GM23338 (cell line): ENCODE measurements at regions not wholly inside any gene's neighbourhood (a gene's known extent, or its start where the extent isn't known, plus 50 kb on each side); places are given as distances from the start of the nearest gene placed in this dataset.

Source experiments
- ATAC-seq: fragments of 200-7000 bp; cut with Tn5 transposase; 3 replicates; pipeline ENCODE4 v1.9.1; 2020
- DNase-seq: peaks from one replicate; pipeline ENCODE4 v3.0.0-alpha.2; 2015; ENCODE audit warnings: low spot score
- H2AFZ ChIP-seq: fragments of 200-600 bp; sonication (generic); 2 replicates; pipeline ENCODE4 v1.8.0; 2016; ENCODE audit warnings: antibody characterized with exemption, mild to moderate bottlenecking, moderate library complexity
- H3F3A ChIP-seq: fragments of 200-600 bp; sonication (generic); replicated peaks from 2 replicates; pipeline ENCODE4 v1.8.0; 2017; ENCODE audit warnings: antibody characterized with exemption, mixed run types, low read depth
- H3K27ac ChIP-seq: fragments of 200-600 bp; sonication (generic); 2 replicates; pipeline ENCODE4 v1.6.1; 2016; ENCODE audit warnings: low read depth
- H3K27me3 ChIP-seq: fragments of 200-600 bp; sonication (generic); 2 replicates; pipeline ENCODE4 v1.8.0; 2016; ENCODE audit warnings: mild to moderate bottlenecking, mixed run types, moderate library complexity; ENCODE audit not compliant: insufficient read depth
- H3K36me3 ChIP-seq: fragments of 200-600 bp; sonication (generic); 2 replicates; pipeline ENCODE4 v1.8.0; 2016; ENCODE audit warnings: mild to moderate bottlenecking; ENCODE audit not compliant: insufficient read depth
- H3K4me1 ChIP-seq: fragments of 200-600 bp; sonication (generic); 2 replicates; pipeline ENCODE4 v1.8.0; 2016; ENCODE audit warnings: mild to moderate bottlenecking, moderate library complexity; ENCODE audit not compliant: insufficient read depth
- H3K4me2 ChIP-seq: fragments of 200-600 bp; sonication (generic); 2 replicates; pipeline ENCODE4 v1.7.1; 2017; ENCODE audit warnings: mixed run types
- H3K4me3 ChIP-seq: fragments of 200-600 bp; sonication (generic); 2 replicates; pipeline ENCODE4 v1.6.1; 2016; ENCODE audit warnings: mixed run types
- H3K79me2 ChIP-seq: fragments of 200-600 bp; sonication (generic); replicated peaks from 2 replicates; pipeline ENCODE4 v1.8.0; 2017; ENCODE audit warnings: mild to moderate bottlenecking; ENCODE audit not compliant: insufficient read depth
- H3K9me2 ChIP-seq: fragments of 200-600 bp; sonication (generic); 2 replicates; pipeline ENCODE4 v1.8.0; 2017; ENCODE audit not compliant: insufficient read depth
- H4K20me1 ChIP-seq: fragments of 200-600 bp; sonication (generic); replicated peaks from 2 replicates; pipeline ENCODE4 v1.8.0; 2017; ENCODE audit warnings: mild to moderate bottlenecking; ENCODE audit not compliant: insufficient read depth
- H3K27ac Mint-ChIP-seq: 2 replicates; pipeline ENCODE4 v1.8.0; 2020; ENCODE audit warnings: inconsistent platforms, mild to moderate bottlenecking, moderate library complexity, mixed read lengths
- H3K27me3 Mint-ChIP-seq: 3 replicates; pipeline ENCODE4 v1.8.0; 2022; ENCODE audit warnings: low read depth, mild to moderate bottlenecking, moderate library complexity, mixed read lengths, inconsistent platforms; ENCODE audit not compliant: insufficient read depth, poor library complexity
- H3K36me3 Mint-ChIP-seq: 3 replicates; pipeline ENCODE4 v1.8.0; 2021; ENCODE audit warnings: low read depth, mild to moderate bottlenecking, inconsistent platforms, moderate library complexity, mixed read lengths
- H3K4me1 Mint-ChIP-seq: 3 replicates; pipeline ENCODE4 v1.8.0; 2020; ENCODE audit warnings: mild to moderate bottlenecking, inconsistent platforms, mixed read lengths
- H3K4me3 Mint-ChIP-seq: 3 replicates; pipeline ENCODE4 v1.8.0; 2021; ENCODE audit warnings: moderate library complexity, mild to moderate bottlenecking, inconsistent platforms, mixed read lengths
- H3K9me3 Mint-ChIP-seq: 3 replicates; pipeline ENCODE4 v1.8.0; 2020; ENCODE audit warnings: moderate library complexity, mild to moderate bottlenecking, inconsistent platforms, mixed read lengths
- CTCF ChIP-seq, 2 experiments: fragments of 200-600 bp in 1 of 2; sonication (generic) in 1 of 2; conservative IDR thresholded peaks; 2 replicates each; pipeline versions ENCODE4 v1.5.1 to v1.6.1; 2016 to 2017; ENCODE audit warnings: antibody characterized with exemption in 2 of 2, low read depth in 2 of 2, mild to moderate bottlenecking in 2 of 2, moderate library complexity in 1 of 2
- STAT1 ChIP-seq: IDR thresholded peaks from one replicate; pipeline ENCODE4 v1.6.1; 2016; ENCODE audit warnings: antibody characterized with exemption; ENCODE audit not compliant: unreplicated experiment
- ZNF331 ChIP-seq: fragments of 250-450 bp; sonication (Bioruptor Pico); IDR thresholded peaks from 2 replicates; pipeline ENCODE4 v1.5.0; 2020; ENCODE audit warnings: low read depth, mild to moderate bottlenecking, moderate library complexity
- ZNF462 ChIP-seq: fragments of 250-450 bp; sonication (Bioruptor Pico); IDR thresholded peaks from 2 replicates; pipeline ENCODE4 v1.5.0; 2020; ENCODE audit warnings: mild to moderate bottlenecking, moderate library complexity

GRCh38 chr12:77362509-77363210 is 297.3 kb upstream of the E2F7 start (continued):
- no peak for TF ChIP-seq ZNF462

GRCh38 chr12:77357655-77358054 is 292.3 kb upstream of the E2F7 start:
- H3K27ac Mint-ChIP-seq, result no peak overlapping the region
- H3K36me3 ChIP-seq, result no peaks in the 10 kb centered on the region
- H3K36me3 Mint-ChIP-seq, result no peaks in the 10 kb centered on the region
- no peaks in the 10 kb centered on the region for H3K9me3 Mint-ChIP-seq
- H3K9me2 ChIP-seq, result no peaks in the 10 kb centered on the region
- H3K4me3 Mint-ChIP-seq, result no peak overlapping the region
- DNase-seq, result no peak
- H3K79me2 ChIP-seq, result no peaks in the 10 kb centered on the region
- no peaks in the 10 kb centered on the region for H3K27me3 ChIP-seq
- peaks cover 15% of the 10 kb centered on the region for H3K4me1 ChIP-seq
- H3K27ac ChIP-seq, result no peak overlapping the region
- no peak overlapping the region for H3K4me3 ChIP-seq
- no peaks in the 10 kb centered on the region for H3F3A ChIP-seq
- no peak overlapping the region for H2AFZ ChIP-seq
- H3K4me2 ChIP-seq, result no peak overlapping the region
- ATAC-seq, result no peak
- H3K4me1 Mint-ChIP-seq, result peaks cover 12% of the 10 kb centered on the region; the same call in 2 of the 3 replicates
- TF ChIP-seq STAT1, result no peak
- no peak for TF ChIP-seq CTCF (conservative IDR thresholded peaks at IDR 0.05; ENCODE audit: low read depth in 2 of 2)
- TF ChIP-seq ZNF331 (CRISPR knock-in tag), result no peak
- H3K27me3 Mint-ChIP-seq, result no peaks in the 10 kb centered on the region
- no peaks in the 10 kb centered on the region for H4K20me1 ChIP-seq
